HG03575 (cell line): ENCODE measurements at regions not wholly inside any gene's neighbourhood (a gene's known extent, or its start where the extent isn't known, plus 50 kb on each side); places are given as distances from the start of the nearest gene placed in this dataset.

ENCODE experiments used
- ATAC-seq: cut with Tn5 transposase; IDR thresholded peaks from one replicate; pipeline ENCODE4 v1.9.1; 2021; ENCODE audit not compliant: unreplicated experiment, insufficient number of reproducible peaks, low FRiP score; ENCODE audit errors: extremely low read depth

DNA sequence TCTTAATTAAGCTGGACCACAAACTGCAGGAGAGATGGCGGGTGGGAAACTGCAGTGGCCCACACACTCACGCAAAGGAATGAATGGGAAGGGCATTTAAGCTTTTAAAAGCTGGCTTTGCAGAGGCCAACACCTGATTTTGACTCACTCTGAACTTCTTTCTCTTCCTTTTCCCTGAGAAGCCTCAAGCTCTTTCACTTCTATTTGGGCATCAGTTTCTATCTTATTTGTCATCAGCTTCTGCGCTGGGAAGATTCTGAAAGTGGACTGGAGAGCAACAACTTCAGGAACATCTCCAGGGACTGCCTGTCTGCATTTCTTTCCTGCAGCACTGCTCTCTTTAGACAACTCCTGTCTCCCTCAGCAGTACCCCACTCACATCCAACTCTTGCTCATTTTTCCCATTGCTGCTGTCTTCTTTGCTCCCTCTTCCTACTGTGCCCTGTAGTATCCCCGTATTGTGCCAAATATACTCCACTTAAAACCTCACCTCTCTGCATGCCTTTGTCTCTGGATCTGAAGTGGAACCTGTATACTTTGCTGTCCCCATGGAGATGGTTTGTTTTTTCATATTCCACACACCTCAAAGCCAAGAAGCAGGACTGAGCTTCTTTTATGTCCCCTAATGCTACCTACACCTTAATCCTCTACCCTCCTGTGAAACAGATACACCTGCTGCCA is 143.3 kb upstream of the JUN start:
- no peak for ATAC-seq

GRCh38 chr1:58927722-58928085 is 143.9 kb upstream of the JUN start:
- no peak for ATAC-seq

DNA sequence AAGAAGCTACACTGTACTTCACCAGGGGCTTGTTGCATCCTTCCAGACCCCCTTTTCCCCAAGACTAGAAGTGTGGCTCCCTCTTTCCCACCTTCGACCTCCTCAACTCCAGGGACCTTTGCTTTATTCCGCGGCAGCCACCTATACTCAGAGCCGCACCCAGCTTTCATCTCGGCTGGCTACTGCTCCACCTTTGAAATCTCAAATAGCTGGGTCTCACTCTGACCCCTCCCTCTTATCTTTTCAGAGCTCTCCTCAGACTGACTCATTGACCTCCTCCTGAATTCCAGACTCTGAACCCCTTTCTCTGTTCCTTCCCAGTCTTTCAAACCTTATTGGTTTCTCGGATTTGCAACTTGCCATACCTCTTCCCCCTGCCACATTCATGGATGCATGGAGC is 144.7 kb upstream of the JUN start:
- ATAC-seq: no peak

DNA sequence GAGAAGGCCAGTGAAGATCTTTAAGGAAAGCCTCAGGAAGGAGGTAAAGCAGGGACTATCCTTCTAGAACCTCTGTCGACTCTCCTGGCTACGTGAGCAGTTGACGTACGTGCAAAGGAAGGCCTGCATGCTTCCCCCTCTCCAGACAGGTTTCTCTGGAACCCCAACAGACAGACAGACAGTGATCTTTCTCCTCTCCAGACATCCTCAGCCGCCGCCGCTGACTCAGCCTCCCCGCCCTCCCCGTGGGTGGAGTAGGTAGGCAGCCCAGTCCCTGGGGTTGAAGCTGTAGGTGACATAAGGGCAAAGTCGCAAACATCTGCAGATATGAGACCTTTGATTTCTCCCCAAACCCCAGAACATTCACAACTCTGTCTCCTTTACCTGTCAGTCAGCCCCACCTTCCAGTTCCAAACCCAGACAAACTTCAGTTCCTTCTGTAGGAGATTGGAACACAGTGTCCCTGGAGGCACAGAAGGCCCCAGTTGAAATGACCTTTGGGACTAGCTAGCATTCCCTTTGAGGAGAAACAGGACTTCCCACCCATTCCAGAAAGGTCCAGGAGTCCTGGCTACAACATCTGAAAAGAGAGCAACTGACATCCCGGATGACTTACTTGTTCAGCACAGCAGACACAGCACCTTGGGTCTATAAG is 146.0 kb upstream of the JUN start:
- no peak for ATAC-seq

DNA sequence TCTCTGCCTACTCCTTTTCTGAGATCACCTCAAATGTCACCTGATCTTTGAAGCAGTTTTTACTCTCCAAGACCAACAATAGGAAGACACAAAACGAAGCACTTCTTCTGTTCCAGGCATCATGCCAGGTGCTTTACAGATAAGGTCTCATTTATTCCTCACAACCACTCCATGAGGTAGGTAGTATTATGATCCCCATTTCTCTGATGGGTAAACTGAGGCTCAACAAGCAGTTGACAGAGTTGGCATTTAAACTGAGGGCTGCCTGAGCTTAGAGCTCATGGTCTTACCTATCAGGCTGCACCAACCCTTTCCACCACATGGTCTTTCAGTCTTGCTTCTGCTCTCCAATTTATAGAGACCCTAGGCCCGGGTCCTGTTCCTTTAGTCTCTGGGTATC is 147.2 kb upstream of the JUN start:
- ATAC-seq: no peak

DNA sequence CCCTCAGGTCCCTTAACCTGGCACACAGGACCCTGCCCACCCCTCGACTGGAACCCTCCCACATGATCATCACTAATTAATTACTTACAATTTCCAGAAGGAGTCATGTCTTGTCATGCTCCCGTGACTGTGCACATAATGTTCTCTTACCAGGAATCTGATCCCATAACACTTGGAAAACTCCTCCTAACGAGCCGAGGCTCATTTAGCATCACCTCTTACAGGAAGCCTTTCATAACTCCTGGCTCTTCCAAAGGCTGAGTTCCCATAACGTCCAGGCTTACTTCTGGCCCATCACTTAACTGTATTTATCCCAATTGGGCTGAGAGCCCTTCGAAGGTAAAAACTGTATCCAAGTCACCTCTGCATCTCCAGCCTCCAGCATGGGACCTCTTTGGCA is 147.9 kb upstream of the JUN start:
- ATAC-seq: no peak

DNA sequence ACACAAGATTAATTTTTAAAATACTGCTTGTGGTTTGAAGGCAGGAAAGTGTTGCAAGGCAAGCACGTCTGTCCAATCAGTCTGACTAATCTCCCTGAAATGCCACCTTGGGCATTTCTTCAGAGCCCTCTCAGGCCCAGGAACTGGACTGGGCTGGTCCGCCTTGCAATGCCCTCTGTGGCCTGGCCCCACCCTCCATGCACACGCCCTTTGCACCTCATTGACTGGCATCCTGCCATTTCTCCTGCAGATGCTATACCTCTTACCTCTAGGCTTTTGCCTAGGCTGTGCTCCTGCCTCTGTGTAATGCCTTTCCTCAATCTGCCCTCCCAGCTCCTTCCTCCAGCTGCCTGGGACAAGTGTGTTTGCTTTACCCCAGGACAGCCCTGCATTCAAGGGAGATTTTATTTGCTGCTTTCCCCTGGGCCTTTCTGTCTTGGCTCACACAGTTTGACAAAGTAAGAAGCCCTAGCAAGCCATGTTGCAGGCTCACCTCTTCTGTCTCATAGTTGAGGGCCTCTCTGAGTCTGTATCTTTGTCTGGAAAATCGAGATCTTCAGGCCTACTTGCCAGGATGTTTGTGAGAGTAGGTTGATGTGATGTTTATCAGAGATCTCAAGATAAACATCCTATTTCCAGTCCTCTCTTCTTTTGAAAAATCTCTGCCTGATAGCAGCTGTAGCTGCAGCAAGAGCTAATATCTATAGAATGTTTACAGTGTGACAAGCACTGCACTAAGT is 149.2 kb upstream of the JUN start:
- no peak for ATAC-seq

GRCh38 chr1:58933599-58933926 is 149.7 kb upstream of the JUN start:
- no peak for ATAC-seq

- ATAC-seq: no peak
Measured at GRCh38 chr1:58934706-58935105, 150.9 kb upstream of the JUN start.

GRCh38 chr1:58936973-58937372 is 153.1 kb upstream of the JUN start:
- no peak for ATAC-seq

- no peak for ATAC-seq
Measured at GRCh38 chr1:58939146-58939545, 155.3 kb upstream of the JUN start.

GRCh38 chr1:58939666-58940370 is 156.0 kb upstream of the JUN start:
- ATAC-seq: no peak

GRCh38 chr1:58941471-58942289 is 157.8 kb upstream of the JUN start:
- ATAC-seq: no peak

- no peak for ATAC-seq
Measured at GRCh38 chr1:58942759-58943191, 158.9 kb upstream of the JUN start.

GRCh38 chr1:58943776-58944175 is 159.9 kb upstream of the JUN start:
- no peak for ATAC-seq

GRCh38 chr1:58944439-58944838 is 160.6 kb upstream of the JUN start:
- ATAC-seq: no peak

GRCh38 chr1:58946390-58946789 is 162.5 kb upstream of the JUN start:
- ATAC-seq: no peak

DNA sequence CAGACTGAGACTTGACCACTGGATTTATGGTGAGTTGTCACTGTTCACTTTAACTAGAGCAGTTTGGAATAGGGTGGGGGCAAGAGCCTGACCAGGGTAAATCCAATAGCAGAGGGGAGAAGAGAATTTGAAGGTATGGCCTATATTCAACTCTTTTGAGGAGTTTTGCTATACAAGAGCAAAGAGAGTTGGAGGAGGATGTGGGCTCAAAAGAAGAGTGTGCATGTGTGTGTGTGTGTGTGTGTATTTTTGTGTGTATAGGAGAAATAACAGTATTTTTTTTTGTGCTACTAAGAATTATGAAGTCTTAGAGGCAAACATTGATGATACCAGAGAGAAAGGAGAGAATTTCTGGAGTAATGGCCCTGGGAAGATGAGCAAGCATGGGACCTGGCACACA is 164.8 kb upstream of the JUN start:
- no peak for ATAC-seq

DNA sequence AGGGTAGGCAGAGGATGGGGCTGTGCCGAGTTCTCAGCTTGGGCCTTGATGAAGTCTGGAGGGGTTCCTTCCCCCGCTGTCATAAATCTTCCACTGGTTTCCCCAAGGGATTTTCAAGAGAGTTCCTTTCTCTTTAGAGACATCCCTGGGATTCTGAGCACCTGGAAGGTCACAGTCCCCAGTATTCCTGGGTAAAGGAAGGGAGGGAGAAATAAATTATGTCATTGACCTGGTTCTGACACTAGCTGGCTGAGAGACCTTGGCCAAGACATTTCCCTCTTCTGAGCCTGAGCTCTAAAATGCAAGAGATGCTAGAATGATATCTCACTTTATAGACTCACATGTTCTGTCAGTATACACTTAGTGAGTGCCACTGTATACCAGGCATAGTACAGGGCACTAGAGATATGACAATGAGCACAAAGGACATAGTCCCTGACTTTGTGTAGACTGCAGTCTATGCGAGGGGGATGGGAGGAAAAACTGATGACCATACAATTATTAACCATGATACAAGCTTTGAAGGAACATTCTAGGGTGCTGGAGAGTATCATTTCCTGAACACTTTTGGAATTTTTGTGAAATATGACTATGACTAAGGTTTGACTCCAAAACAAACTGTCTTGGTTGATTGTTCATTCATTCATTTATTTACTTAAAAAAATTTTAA is 165.8 kb upstream of the JUN start:
- no peak for ATAC-seq
